IMR-90 (cell line): ENCODE measurements at regions not wholly inside any gene's neighbourhood (a gene's known extent, or its start where the extent isn't known, plus 50 kb on each side); places are given as distances from the start of the nearest gene placed in this dataset.

Source experiments
- ATAC-seq: fragments of 200-7000 bp; cut with Tn5 transposase; 2 replicates; pipeline ENCODE4 v1.9.1; 2020; ENCODE audit warnings: low read depth, mild to moderate bottlenecking, moderate library complexity
- BruUV-seq: library from RNA; stranded (reverse); fragments of 400-500 nt; replicated peaks from 2 replicates; lab custom pipeline; 2021; lab: Mats Ljungman, UMichigan
- CTCF ChIA-PET: fragments of 300-600 bp; formaldehyde crosslinking; extraction: SDS; loops from one replicate; lab custom pipeline; 2021; ENCODE audit warnings: antibody characterized with exemption; lab: Yijun Ruan, JAX
- POLR2A ChIA-PET: fragments of 300-600 bp; sonication (Branson Sonifier 250); formaldehyde crosslinking; loops from one replicate; lab custom pipeline; 2022; ENCODE audit warnings: antibody characterized with exemption; ENCODE audit not compliant: unreplicated experiment; lab: Charles Lee
- DNase-seq: peaks from one replicate; pipeline ENCODE4 v3.0.0; 2013
- H2AFZ ChIP-seq: replicated peaks from 2 replicates; pipeline ENCODE3; 2013; ENCODE audit warnings: low read length, mild to moderate bottlenecking; ENCODE audit not compliant: poor library complexity
- H2AK5ac ChIP-seq: 2 replicates; pipeline ENCODE4 v1.6.1; 2013; ENCODE audit warnings: low read depth, low read length, inconsistent platforms
- H2AK9ac ChIP-seq: replicated peaks from 2 replicates; pipeline ENCODE3; 2013; ENCODE audit warnings: mild to moderate bottlenecking, low read depth, low read length, moderate library complexity; ENCODE audit not compliant: poor library complexity
- H2BK120ac ChIP-seq: 2 replicates; pipeline ENCODE4 v1.6.1; 2013; ENCODE audit warnings: low read depth, low read length, inconsistent platforms
- H2BK15ac ChIP-seq: 3 replicates; pipeline ENCODE4 v1.6.1; 2013; ENCODE audit warnings: low read depth, low read length, inconsistent platforms
- H2BK20ac ChIP-seq: 2 replicates; pipeline ENCODE4 v1.6.1; 2013; ENCODE audit warnings: low read depth, mild to moderate bottlenecking, inconsistent platforms, low read length, moderate library complexity
- H2BK5ac ChIP-seq: 2 replicates; pipeline ENCODE4 v1.6.1; 2013; ENCODE audit warnings: mild to moderate bottlenecking, low read depth, low read length, inconsistent platforms; ENCODE audit not compliant: poor library complexity, severe bottlenecking
- H3K14ac ChIP-seq: replicated peaks from 2 replicates; pipeline ENCODE4 v1.6.1; 2013; ENCODE audit warnings: low read depth, low read length, inconsistent platforms
- H3K18ac ChIP-seq: 2 replicates; pipeline ENCODE4 v1.6.1; 2013; ENCODE audit warnings: low read depth, low read length, control low read depth
- H3K23ac ChIP-seq: 2 replicates; pipeline ENCODE4 v1.6.1; 2013; ENCODE audit warnings: low read depth, low read length, inconsistent platforms
- H3K27ac ChIP-seq: 2 replicates; pipeline ENCODE4 v1.5.1; 2013; ENCODE audit warnings: mild to moderate bottlenecking, control low read depth, low read length; ENCODE audit not compliant: insufficient read depth
- H3K27me3 ChIP-seq: 2 replicates; pipeline ENCODE4 v1.6.1; 2013; ENCODE audit warnings: low read length; ENCODE audit not compliant: control insufficient read depth, insufficient read depth
- H3K36me3 ChIP-seq: 2 replicates; pipeline ENCODE4 v1.6.1; 2013; ENCODE audit warnings: low read length, mixed read lengths; ENCODE audit not compliant: control insufficient read depth, insufficient read depth
- H3K4ac ChIP-seq: 2 replicates; pipeline ENCODE4 v1.6.1; 2013; ENCODE audit warnings: low read depth, low read length, inconsistent platforms
- H3K4me1 ChIP-seq: 2 replicates; pipeline ENCODE4 v1.6.1; 2013; ENCODE audit warnings: low read length, mixed read lengths; ENCODE audit not compliant: control insufficient read depth, insufficient read depth
- H3K4me2 ChIP-seq: 2 replicates; pipeline ENCODE4 v1.6.1; 2013; ENCODE audit warnings: low read depth, mild to moderate bottlenecking, control low read depth, low read length, moderate library complexity
- H3K4me3 ChIP-seq: 2 replicates; pipeline ENCODE4 v1.5.1; 2013; ENCODE audit warnings: low read depth, mild to moderate bottlenecking, control low read depth, low read length, moderate library complexity; ENCODE audit not compliant: insufficient read depth
- H3K56ac ChIP-seq: 2 replicates; pipeline ENCODE4 v1.6.1; 2013; ENCODE audit warnings: low read length, inconsistent platforms; ENCODE audit not compliant: insufficient read depth; ENCODE audit errors: extremely low read depth
- H3K79me1 ChIP-seq, 2 experiments: 2 replicates each; pipeline ENCODE4 v1.6.1; 2013; ENCODE audit warnings: low read length in 2 of 2, inconsistent platforms in 1 of 2, low read depth in 1 of 2
- H3K9ac ChIP-seq: 2 replicates; pipeline ENCODE4 v1.6.1; 2013; ENCODE audit warnings: low read depth, low read length, control low read depth
- H3K9me1 ChIP-seq: 2 replicates; pipeline ENCODE4 v1.6.1; 2013; ENCODE audit warnings: low read length, inconsistent platforms; ENCODE audit not compliant: insufficient read depth
- H3K9me3 ChIP-seq: 2 replicates; pipeline ENCODE4 v1.6.1; 2013; ENCODE audit warnings: low read length; ENCODE audit not compliant: control insufficient read depth, insufficient read depth
- H4K20me1 ChIP-seq: 2 replicates; pipeline ENCODE4 v1.6.1; 2013; ENCODE audit warnings: low read length, inconsistent platforms; ENCODE audit not compliant: insufficient read depth
- H4K5ac ChIP-seq: 2 replicates; pipeline ENCODE4 v1.6.1; 2013; ENCODE audit warnings: mild to moderate bottlenecking, low read depth, low read length, control low read depth
- H4K8ac ChIP-seq, 2 experiments: 2 replicates each; pipeline ENCODE4 v1.6.1; 2013; ENCODE audit warnings: low read depth in 2 of 2, low read length in 2 of 2, control low read depth in 1 of 2, inconsistent platforms in 1 of 2
- H4K91ac ChIP-seq: 2 replicates; pipeline ENCODE4 v1.6.1; 2013; ENCODE audit warnings: low read depth, low read length, inconsistent platforms; ENCODE audit not compliant: insufficient read depth
- BHLHE40 ChIP-seq: fragments of 150-350 bp; IDR thresholded peaks from 2 replicates; pipeline ENCODE4 v1.6.1; 2016; ENCODE audit warnings: mild to moderate bottlenecking, low read depth, low read length
- CEBPB ChIP-seq: IDR thresholded peaks from 2 replicates; pipeline ENCODE4 v1.6.1; 2012; ENCODE audit warnings: low read depth, low read length, improper control_type of control experiment
- CHD1 ChIP-seq: IDR thresholded peaks from 2 replicates; pipeline ENCODE4 v1.6.1; 2012; ENCODE audit warnings: low read depth, low read length, improper control_type of control experiment
- FOS ChIP-seq: fragments of 150-350 bp; IDR thresholded peaks from 2 replicates; pipeline ENCODE4 v1.6.1; 2016; ENCODE audit warnings: low read depth, low read length
- MAFK ChIP-seq: IDR thresholded peaks from 2 replicates; pipeline ENCODE4 v1.6.1; 2012; ENCODE audit warnings: low read depth, low read length, improper control_type of control experiment
- MAZ ChIP-seq: IDR thresholded peaks from 2 replicates; pipeline ENCODE4 v1.6.1; 2012; ENCODE audit warnings: low read depth, mild to moderate bottlenecking, low read length, improper control_type of control experiment, moderate library complexity, borderline replicate concordance
- MXI1 ChIP-seq: IDR thresholded peaks from 2 replicates; pipeline ENCODE4 v1.6.1; 2012; ENCODE audit warnings: low read depth, mild to moderate bottlenecking, low read length, moderate library complexity, borderline replicate concordance
- NFE2L2 ChIP-seq: fragments of 150-350 bp; IDR thresholded peaks from 2 replicates; pipeline ENCODE4 v1.6.1; 2016; ENCODE audit warnings: low read depth, mild to moderate bottlenecking, low read length
- RAD21 ChIP-seq: IDR thresholded peaks from 2 replicates; pipeline ENCODE4 v1.6.1; 2012; ENCODE audit warnings: low read length, improper control_type of control experiment
- SMC3 ChIP-seq: fragments of 150-350 bp; IDR thresholded peaks from 2 replicates; pipeline ENCODE4 v1.6.1; 2016; ENCODE audit warnings: low read depth, mild to moderate bottlenecking, antibody characterized with exemption, low read length, moderate library complexity
- USF2 ChIP-seq: fragments of 150-350 bp; IDR thresholded peaks from 2 replicates; pipeline ENCODE4 v1.6.1; 2017; ENCODE audit warnings: mild to moderate bottlenecking, antibody characterized with exemption, low read length, low read depth
- WGBS, 2 experiments: methylation state at CpG; one replicate each; pipeline versions ENCODE4 v1.1.5 to v1.1.7; 2013; ENCODE audit warnings: missing lambda C conversion rate in 2 of 2; ENCODE audit not compliant: insufficient read length in 1 of 2; ENCODE audit errors: extremely low coverage in 2 of 2; 5-methylcytosine and 5-hydroxymethylcytosine counted together
- dilution Hi-C: fragments of 300-500 bp; cut with HindIII; formaldehyde crosslinking; loops from one replicate; pipeline ENCODE4 v1.14.3; 2018; ENCODE audit warnings: low sequenced_read_pairs; ENCODE audit not compliant: unreplicated experiment
- in situ Hi-C: fragments of 300-500 bp; cut with MboI; formaldehyde crosslinking; loops from 3 replicates; pipeline ENCODE4 v1.14.3; 2019; ENCODE audit warnings: low sequenced_read_pairs, inconsistent platforms, mixed read lengths
- intact Hi-C: fragments of 100-400 bp; cut with micrococcal nuclease; formaldehyde crosslinking; loops from 2 replicates; pipeline ENCODE4 v1.10.0; 2022
- TF ChIP-seq, protein P1 (sequence below): conservative IDR thresholded peaks from 2 replicates; pipeline ENCODE4 v1.5.1; 2012; ENCODE audit warnings: mild to moderate bottlenecking, low read depth, low read length, improper control_type of control experiment

DNA sequence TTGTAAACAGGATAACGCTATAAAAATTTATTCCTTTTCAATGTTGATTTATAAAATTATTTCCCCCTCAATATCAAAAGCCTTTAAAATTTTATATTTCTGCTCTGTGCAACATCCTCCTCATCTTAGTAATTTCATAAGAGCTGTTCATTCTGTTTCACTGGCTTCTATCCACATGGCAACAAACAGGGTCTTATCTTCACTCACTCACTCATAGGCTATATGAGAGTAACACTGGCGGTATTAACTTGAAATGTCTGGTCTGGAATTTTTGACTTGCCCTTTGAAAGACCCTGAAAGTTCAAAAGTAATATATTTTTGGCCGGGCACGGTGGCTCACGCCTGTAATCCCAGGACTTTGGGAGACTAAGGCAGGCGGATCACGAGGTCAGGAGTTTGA, 77.4 kb upstream of the KRTAP11-1 start:
- Histone ChIP-seq H3K9me1 (no peaks in the 10 kb centered on the region), H3K27ac (no peak overlapping the region), H3K4me1 (no peaks in the 10 kb centered on the region), H2BK15ac (no peak overlapping the region), H2AK9ac (no peak overlapping the region), H3K27me3 (no peaks in the 10 kb centered on the region), H2BK5ac (no peak overlapping the region), H3K56ac (no peak overlapping the region), H4K5ac (no peak overlapping the region), H3K23ac (no peak overlapping the region), H3K9ac (no peak overlapping the region), H2BK20ac (no peak overlapping the region), H3K79me1 (no peaks in the 10 kb centered on the region), H3K4me3 (no peak overlapping the region), H3K36me3 (no peaks in the 10 kb centered on the region), H4K8ac (no peak overlapping the region), H2BK120ac (no peak overlapping the region), H3K18ac (no peak overlapping the region), H4K20me1 (no peaks in the 10 kb centered on the region), H3K4me2 (no peak overlapping the region), H3K9me3 (peaks cover 18% of the 10 kb centered on the region), H2AFZ (no peak overlapping the region), H3K4ac (no peak overlapping the region), H2AK5ac (no peak overlapping the region), H4K91ac (no peak overlapping the region), H3K14ac (no peak overlapping the region)
- WGBS, 2 experiments: 20% methylated on average over 1 of the region's 7 CpGs; no CpG with 5 or more reads in 1 of the 2 experiments
- POLR2A ChIA-PET: no interaction called here
- no peak for ATAC-seq
- TF ChIP-seq CHD1 (no peak), CEBPB (no peak), RAD21 (no peak), FOS (no peak), USF2 (no peak), SMC3 (no peak), MAFK (no peak), BHLHE40 (no peak), MXI1 (no peak), NFE2L2 (no peak), MAZ (no peak)
- TF ChIP-seq, protein P1, sequence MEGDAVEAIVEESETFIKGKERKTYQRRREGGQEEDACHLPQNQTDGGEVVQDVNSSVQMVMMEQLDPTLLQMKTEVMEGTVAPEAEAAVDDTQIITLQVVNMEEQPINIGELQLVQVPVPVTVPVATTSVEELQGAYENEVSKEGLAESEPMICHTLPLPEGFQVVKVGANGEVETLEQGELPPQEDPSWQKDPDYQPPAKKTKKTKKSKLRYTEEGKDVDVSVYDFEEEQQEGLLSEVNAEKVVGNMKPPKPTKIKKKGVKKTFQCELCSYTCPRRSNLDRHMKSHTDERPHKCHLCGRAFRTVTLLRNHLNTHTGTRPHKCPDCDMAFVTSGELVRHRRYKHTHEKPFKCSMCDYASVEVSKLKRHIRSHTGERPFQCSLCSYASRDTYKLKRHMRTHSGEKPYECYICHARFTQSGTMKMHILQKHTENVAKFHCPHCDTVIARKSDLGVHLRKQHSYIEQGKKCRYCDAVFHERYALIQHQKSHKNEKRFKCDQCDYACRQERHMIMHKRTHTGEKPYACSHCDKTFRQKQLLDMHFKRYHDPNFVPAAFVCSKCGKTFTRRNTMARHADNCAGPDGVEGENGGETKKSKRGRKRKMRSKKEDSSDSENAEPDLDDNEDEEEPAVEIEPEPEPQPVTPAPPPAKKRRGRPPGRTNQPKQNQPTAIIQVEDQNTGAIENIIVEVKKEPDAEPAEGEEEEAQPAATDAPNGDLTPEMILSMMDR: no peak
- dilution Hi-C loops (no loop called here), in situ Hi-C loops (no loop called here), intact Hi-C loops (no loop called here)
- no peak for DNase-seq
- BruUV-seq: no TSS peak
- CTCF ChIA-PET: no interaction called here
